K562 (cell line): ENCODE measurements at regions not wholly inside any gene's neighbourhood (a gene's known extent, or its start where the extent isn't known, plus 50 kb on each side); places are given as distances from the start of the nearest gene placed in this dataset.
"Not testable (repeated sequence)": the region's sequence is repeated elsewhere in the genome, so short reads cannot be mapped to it uniquely, and the experiment has no call there.

Experiments
- ATAC-seq: fragments of 200-7000 bp; cut with Tn5 transposase; 3 replicates; pipeline ENCODE4 v1.9.1; 2020; ENCODE audit warnings: moderate library complexity
- BruUV-seq: library from RNA; stranded (reverse); fragments of 400-500 nt; replicated peaks from 2 replicates; lab custom pipeline; 2021; lab: Mats Ljungman, UMichigan
- CTCF ChIA-PET: fragments of 300-600 bp; formaldehyde crosslinking; extraction: SDS; loops from one replicate; lab custom pipeline; 2021; ENCODE audit warnings: low intra/inter-chr PET ratio; lab: Yijun Ruan, JAX
- POLR2A ChIA-PET: fragments of 300-600, 350-650 bp; sonication (Branson Sonifier 250); formaldehyde crosslinking; extraction: SDS; loops from one replicate; lab custom pipeline; 2021; ENCODE audit warnings: antibody characterized with exemption, inconsistent platforms; lab: Yijun Ruan, JAX
- DNase-seq, 4 experiments: peaks; one replicate each; pipeline versions ENCODE4 v3.0.0 to v3.0.0-alpha.2; 2011 to 2018; ENCODE audit warnings: low spot score in 3 of 4, mixed read lengths in 3 of 4; ENCODE audit errors: extremely low read depth in 1 of 4
- FAIRE-seq: peaks from 2 replicates; lab custom pipeline; 2011; peaks lifted over from hg19 to GRCh38; lab: Jason Lieb, UNC
- H2AFZ ChIP-seq: 2 replicates; pipeline ENCODE4 v1.6.0; 2011; ENCODE audit warnings: low read depth, low read length, control low read depth, inconsistent platforms
- H3K27ac ChIP-seq: fragments of 200-600 bp; 3 replicates; pipeline ENCODE4 v1.8.0; 2011; ENCODE audit warnings: low read depth, mild to moderate bottlenecking, control low read depth, inconsistent platforms, low read length, moderate library complexity, mixed read lengths; ENCODE audit errors: extremely low read depth
- H3K27me3 ChIP-seq, 2 experiments: fragments of 300-600 bp in 1 of 2; 2 replicates in 1 of 2; 3 replicates in 1 of 2; pipeline versions ENCODE4 v1.6.0 to v1.8.0; 2011; ENCODE audit warnings: inconsistent platforms in 2 of 2, low read length in 2 of 2, mild to moderate bottlenecking in 1 of 2, mixed read lengths in 1 of 2, moderate library complexity in 1 of 2; ENCODE audit not compliant: control insufficient read depth in 2 of 2, insufficient read depth in 2 of 2
- H3K36me3 ChIP-seq: fragments of 300-600 bp; 3 replicates; pipeline ENCODE4 v1.8.0; 2011; ENCODE audit warnings: mild to moderate bottlenecking, low read length, inconsistent platforms; ENCODE audit not compliant: control insufficient read depth, insufficient read depth
- H3K4me1 ChIP-seq, 2 experiments: fragments of 200-600 bp in 1 of 2; replicated peaks in 1 of 2; 2 replicates in 1 of 2; 3 replicates in 1 of 2; pipeline versions ENCODE4 v1.5.1 to v1.8.0; 2011; ENCODE audit warnings: inconsistent platforms in 2 of 2, low read length in 2 of 2, mild to moderate bottlenecking in 1 of 2, mixed read lengths in 1 of 2, moderate library complexity in 1 of 2; ENCODE audit not compliant: control insufficient read depth in 2 of 2, insufficient read depth in 2 of 2
- H3K4me2 ChIP-seq: 2 replicates; pipeline ENCODE4 v1.6.1; 2011; ENCODE audit warnings: low read length, control low read depth, inconsistent platforms, mixed read lengths; ENCODE audit not compliant: insufficient read depth
- H3K4me3 ChIP-seq: fragments of 200-600 bp; sonication (generic), shearing (Covaris generic); 2 replicates; pipeline ENCODE4 v1.5.1; 2016; ENCODE audit warnings: control low read depth, inconsistent platforms
- H3K79me2 ChIP-seq: fragments of 200-600 bp; 3 replicates; pipeline ENCODE4 v1.8.0; 2011; ENCODE audit warnings: low read length, inconsistent platforms; ENCODE audit not compliant: control insufficient read depth, insufficient read depth
- H3K9ac ChIP-seq, 2 experiments: 2 replicates each; pipeline versions ENCODE4 v1.6.0 to v1.6.1; 2011; ENCODE audit warnings: low read depth in 2 of 2, low read length in 2 of 2, control low read depth in 1 of 2, inconsistent platforms in 1 of 2, mild to moderate bottlenecking in 1 of 2, mixed read lengths in 1 of 2; ENCODE audit not compliant: insufficient read depth in 1 of 2
- H3K9me1 ChIP-seq: one replicate; pipeline ENCODE4 v1.6.0; 2011; ENCODE audit warnings: inconsistent platforms, mild to moderate bottlenecking, low read length, moderate library complexity; ENCODE audit not compliant: control insufficient read depth, insufficient read depth
- H3K9me3 ChIP-seq: replicated peaks from 2 replicates; pipeline ENCODE4 v1.5.1; 2011; ENCODE audit warnings: low read depth, low read length, inconsistent platforms; ENCODE audit not compliant: control insufficient read depth, insufficient read depth
- H4K20me1 ChIP-seq: replicated peaks from 2 replicates; pipeline ENCODE4 v1.6.1; 2011; ENCODE audit warnings: low read length, inconsistent platforms, mixed read lengths; ENCODE audit not compliant: control insufficient read depth, insufficient read depth
- E2F8 ChIP-seq: fragments of 450-650 bp; IDR thresholded peaks from 2 replicates; pipeline ENCODE4 v1.7.1; 2018; ENCODE audit warnings: mild to moderate bottlenecking, low read depth; ENCODE audit not compliant: partially characterized antibody
- WGBS: fragments of 100-300 bp; shearing (Covaris generic); methylation state at CpG from one replicate; pipeline ENCODE4 v1.1.6; 2016; ENCODE audit warnings: low coverage, mixed read lengths; ENCODE audit not compliant: insufficient coverage; ENCODE audit errors: missing lambda C conversion rate; 5-methylcytosine and 5-hydroxymethylcytosine counted together
- in situ Hi-C: fragments of 300-500 bp; cut with MboI; formaldehyde crosslinking; loops from 4 replicates; pipeline ENCODE4 v1.15.0; 2018; ENCODE audit warnings: inconsistent platforms, mixed read lengths
- intact Hi-C: fragments of 100-400 bp; cut with micrococcal nuclease; formaldehyde crosslinking; loops from 2 replicates; pipeline ENCODE4 v1.14.2; 2022

GRCh38 chr17:54373970-54374369 lies 526.7 kb upstream of the TOM1L1 start (continued):
- TF ChIP-seq E2F8 = no peak

GRCh38 chr17:54376409-54376808 lies 524.2 kb upstream of the TOM1L1 start:
- H3K27ac ChIP-seq, H2AFZ ChIP-seq, ATAC-seq, H3K27me3 ChIP-seq, in situ Hi-C loops, H3K9me1 ChIP-seq, BruUV-seq, DNase-seq, H3K79me2 ChIP-seq, H4K20me1 ChIP-seq, H3K4me1 ChIP-seq, intact Hi-C loops, POLR2A ChIA-PET, H3K36me3 ChIP-seq, H3K4me3 ChIP-seq, FAIRE-seq, H3K9ac ChIP-seq, H3K4me2 ChIP-seq, CTCF ChIA-PET, H3K9me3 ChIP-seq: not testable (repeated sequence)
- WGBS = 7% methylated on average over 6 of the region's 6 CpGs
